DND-41 (cell line): ENCODE measurements at regions not wholly inside any gene's neighbourhood (a gene's known extent, or its start where the extent isn't known, plus 50 kb on each side); places are given as distances from the start of the nearest gene placed in this dataset.

Experiments used
- ATAC-seq: fragments of 200-7000 bp; cut with Tn5 transposase; 3 replicates; pipeline ENCODE4 v1.9.1; 2021; ENCODE audit warnings: low read depth; ENCODE audit not compliant: insufficient read depth
- DNase-seq: peaks from one replicate; pipeline ENCODE4 v3.0.0-alpha.2; 2020
- H2AFZ ChIP-seq: 2 replicates; pipeline ENCODE4 v1.6.0; 2012; ENCODE audit warnings: low read depth, low read length
- H3K27ac ChIP-seq: 2 replicates; pipeline ENCODE4 v1.5.1; 2012; ENCODE audit warnings: low read length, inconsistent platforms
- H3K27me3 ChIP-seq: fragments of 200-600 bp; sonication (generic); 2 replicates; pipeline ENCODE4 v1.6.0; 2012; ENCODE audit warnings: low read length, mild to moderate bottlenecking, inconsistent platforms; ENCODE audit not compliant: insufficient read depth, poor library complexity
- H3K36me3 ChIP-seq: 2 replicates; pipeline ENCODE4 v1.5.1; 2012; ENCODE audit warnings: low read length, inconsistent platforms; ENCODE audit not compliant: insufficient read depth
- H3K4me1 ChIP-seq: 2 replicates; pipeline ENCODE4 v1.5.1; 2012; ENCODE audit warnings: mild to moderate bottlenecking, low read length; ENCODE audit not compliant: insufficient read depth
- H3K4me2 ChIP-seq: 2 replicates; pipeline ENCODE4 v1.6.0; 2012; ENCODE audit warnings: mild to moderate bottlenecking, moderate library complexity, low read length, inconsistent platforms; ENCODE audit not compliant: insufficient read depth
- H3K4me3 ChIP-seq, 2 experiments: fragments of 200-600 bp in 1 of 2; shearing (Covaris generic) in 1 of 2; 2 replicates each; pipeline ENCODE4 v1.5.1; 2012 to 2016; ENCODE audit warnings: inconsistent platforms in 2 of 2, low read length in 2 of 2, mild to moderate bottlenecking in 2 of 2, low read depth in 1 of 2, moderate library complexity in 1 of 2
- H3K79me2 ChIP-seq: 2 replicates; pipeline ENCODE4 v1.6.0; 2012; ENCODE audit warnings: low read length, inconsistent platforms; ENCODE audit not compliant: insufficient read depth
- H3K9ac ChIP-seq: 2 replicates; pipeline ENCODE4 v1.6.0; 2012; ENCODE audit warnings: low read depth, mild to moderate bottlenecking, inconsistent platforms, low read length, moderate library complexity
- H3K9me3 ChIP-seq: 2 replicates; pipeline ENCODE4 v1.5.1; 2012; ENCODE audit warnings: low read length, moderate library complexity, mild to moderate bottlenecking, inconsistent platforms; ENCODE audit not compliant: insufficient read depth, severe bottlenecking
- H4K20me1 ChIP-seq: 2 replicates; pipeline ENCODE4 v1.6.0; 2012; ENCODE audit warnings: low read length; ENCODE audit not compliant: insufficient read depth
- EZH2 ChIP-seq: IDR thresholded peaks from 3 replicates; pipeline ENCODE4 v1.6.1; 2012; ENCODE audit warnings: borderline replicate concordance, low read depth, mild to moderate bottlenecking, moderate library complexity, low read length, inconsistent platforms; ENCODE audit not compliant: severe bottlenecking
- TF ChIP-seq, protein P1 (sequence below): IDR thresholded peaks from 2 replicates; pipeline ENCODE4 v1.5.1; 2012; ENCODE audit warnings: borderline replicate concordance, low read length, moderate library complexity, mild to moderate bottlenecking; ENCODE audit not compliant: poor library complexity, severe bottlenecking; ENCODE audit errors: extremely low read depth

GRCh38 chr9:81145331-81145963 lies 543.9 kb downstream of the TLE1 start:
- peaks cover 27% of the 10 kb centered on the region for H3K4me1 ChIP-seq
- ATAC-seq (no peak), DNase-seq (no peak)
- no peak overlapping the region for H3K4me3 ChIP-seq
- no peak overlapping the region for H3K27ac ChIP-seq
- TF ChIP-seq, protein P1, sequence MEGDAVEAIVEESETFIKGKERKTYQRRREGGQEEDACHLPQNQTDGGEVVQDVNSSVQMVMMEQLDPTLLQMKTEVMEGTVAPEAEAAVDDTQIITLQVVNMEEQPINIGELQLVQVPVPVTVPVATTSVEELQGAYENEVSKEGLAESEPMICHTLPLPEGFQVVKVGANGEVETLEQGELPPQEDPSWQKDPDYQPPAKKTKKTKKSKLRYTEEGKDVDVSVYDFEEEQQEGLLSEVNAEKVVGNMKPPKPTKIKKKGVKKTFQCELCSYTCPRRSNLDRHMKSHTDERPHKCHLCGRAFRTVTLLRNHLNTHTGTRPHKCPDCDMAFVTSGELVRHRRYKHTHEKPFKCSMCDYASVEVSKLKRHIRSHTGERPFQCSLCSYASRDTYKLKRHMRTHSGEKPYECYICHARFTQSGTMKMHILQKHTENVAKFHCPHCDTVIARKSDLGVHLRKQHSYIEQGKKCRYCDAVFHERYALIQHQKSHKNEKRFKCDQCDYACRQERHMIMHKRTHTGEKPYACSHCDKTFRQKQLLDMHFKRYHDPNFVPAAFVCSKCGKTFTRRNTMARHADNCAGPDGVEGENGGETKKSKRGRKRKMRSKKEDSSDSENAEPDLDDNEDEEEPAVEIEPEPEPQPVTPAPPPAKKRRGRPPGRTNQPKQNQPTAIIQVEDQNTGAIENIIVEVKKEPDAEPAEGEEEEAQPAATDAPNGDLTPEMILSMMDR = no peak
- no peak for TF ChIP-seq EZH2
- H3K4me2 ChIP-seq = no peak overlapping the region
- H3K9ac ChIP-seq = no peak overlapping the region
- H3K9me3 ChIP-seq = peaks cover 3% of the 10 kb centered on the region
- H3K36me3 ChIP-seq = no peaks in the 10 kb centered on the region
- no peaks in the 10 kb centered on the region for H3K79me2 ChIP-seq
- H3K27me3 ChIP-seq = no peaks in the 10 kb centered on the region
- H2AFZ ChIP-seq = no peak overlapping the region
- no peaks in the 10 kb centered on the region for H4K20me1 ChIP-seq

- H3K27me3 ChIP-seq = no peaks in the 10 kb centered on the region
- H3K79me2 ChIP-seq = no peaks in the 10 kb centered on the region
- DNase-seq (no peak), ATAC-seq (no peak)
- no peak overlapping the region for H3K9ac ChIP-seq
- H3K4me3 ChIP-seq = no peak overlapping the region
- H4K20me1 ChIP-seq = no peaks in the 10 kb centered on the region
- no peak overlapping the region for H3K27ac ChIP-seq
- no peaks in the 10 kb centered on the region for H3K9me3 ChIP-seq
- H3K36me3 ChIP-seq = no peaks in the 10 kb centered on the region
- TF ChIP-seq EZH2 = no peak
- TF ChIP-seq, protein P1 = no peak
- no peak overlapping the region for H2AFZ ChIP-seq
- peaks cover 6% of the 10 kb centered on the region for H3K4me1 ChIP-seq
- no peak overlapping the region for H3K4me2 ChIP-seq
These were observed 547.4 kb downstream of the TLE1 start for GRCh38 chr9:81141961-81142360.

DNA sequence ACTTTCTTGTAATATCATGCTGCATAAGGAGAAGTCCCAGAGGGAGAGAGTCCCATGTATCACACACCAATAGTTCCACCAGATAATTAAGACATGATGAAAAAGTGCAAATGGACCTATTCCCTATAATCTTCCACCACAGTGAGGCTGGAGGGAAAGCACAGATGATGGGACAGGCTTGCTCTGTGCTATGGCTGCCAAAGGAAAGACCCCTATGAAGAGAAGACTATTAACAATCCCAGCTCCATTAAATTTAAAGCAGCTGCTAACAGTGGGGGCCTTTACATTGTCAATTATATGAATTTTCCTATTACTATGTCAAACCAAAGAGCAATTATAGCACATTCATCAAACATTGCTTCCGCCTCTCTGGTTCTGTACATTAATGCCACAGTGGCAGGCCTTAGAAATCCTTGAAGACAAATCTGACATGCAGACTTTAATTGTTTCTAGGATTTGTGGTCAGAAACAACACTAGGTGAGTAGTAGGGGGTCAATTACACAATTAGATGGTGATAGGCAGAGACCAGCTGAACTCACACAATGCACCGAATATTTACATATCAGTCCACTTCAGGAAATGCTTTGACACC lies 551.3 kb downstream of the TLE1 start:
- no peak overlapping the region for H3K27ac ChIP-seq
- H3K4me1 ChIP-seq = peaks cover 5% of the 10 kb centered on the region
- DNase-seq = no peak
- H2AFZ ChIP-seq = no peak overlapping the region
- no peaks in the 10 kb centered on the region for H3K27me3 ChIP-seq
- TF ChIP-seq EZH2 = no peak
- TF ChIP-seq, protein P1 = no peak
- no peaks in the 10 kb centered on the region for H3K9me3 ChIP-seq
- no peaks in the 10 kb centered on the region for H3K79me2 ChIP-seq
- ATAC-seq = no peak
- no peak overlapping the region for H3K4me2 ChIP-seq
- H3K36me3 ChIP-seq = no peaks in the 10 kb centered on the region
- H3K9ac ChIP-seq = no peak overlapping the region
- no peaks in the 10 kb centered on the region for H4K20me1 ChIP-seq
- H3K4me3 ChIP-seq = no peak overlapping the region
